Sigmoid colon (tissue), 6 donors: ENCODE measurements at regions not wholly inside any gene's neighbourhood (a gene's known extent, or its start where the extent isn't known, plus 50 kb on each side); places are given as distances from the start of the nearest gene placed in this dataset.

Source experiments
- DNase-seq: peaks from one replicate; pipeline ENCODE4 v3.0.0-alpha.2; 2019
- H3K27ac ChIP-seq, 4 donors: fragments of 200-600 bp; sonication (generic); one replicate each; pipeline ENCODE4 v1.5.1; 2016 to 2019; ENCODE audit warnings: mild to moderate bottlenecking in 1 of 4
- H3K27me3 ChIP-seq, 3 donors: fragments of 200-600 bp; sonication (generic); one replicate each; pipeline ENCODE4 v1.5.1; 2019; ENCODE audit warnings: mild to moderate bottlenecking in 1 of 3
- H3K36me3 ChIP-seq, 4 donors: fragments of 200-600 bp; sonication (generic); one replicate each; pipeline ENCODE4 v1.5.1; 2016 to 2019
- H3K4me1 ChIP-seq, 4 donors: fragments of 200-600 bp; sonication (generic); one replicate each; pipeline ENCODE4 v1.5.1; 2017 to 2019
- H3K4me3 ChIP-seq, 4 donors: fragments of 200-600 bp; sonication (generic); one replicate each; pipeline ENCODE4 v1.5.1; 2017 to 2019; ENCODE audit warnings: mild to moderate bottlenecking in 2 of 4, moderate library complexity in 1 of 4
- H3K9me3 ChIP-seq, 4 donors: fragments of 200-600 bp in 3 of 4; sonication (generic) in 3 of 4; one replicate each; pipeline versions ENCODE4 v1.5.1 to v1.6.1; 2013 to 2019
- CTCF ChIP-seq, 4 experiments: fragments of 450-650 bp in 3 of 4; fragments of 200-600 bp in 1 of 4; IDR thresholded peaks; one replicate each; pipeline ENCODE4 v1.5.1; 2016 to 2019; ENCODE audit warnings: antibody characterized with exemption in 4 of 4, mild to moderate bottlenecking in 3 of 4, moderate library complexity in 2 of 4
- EP300 ChIP-seq, 4 donors: sonication (generic); formaldehyde crosslinking; IDR thresholded peaks; one replicate each; pipeline ENCODE4 v1.6.1; 2017; ENCODE audit warnings: antibody characterized with exemption in 4 of 4
- POLR2A ChIP-seq, 2 donors: fragments of 450-650 bp; IDR thresholded peaks; one replicate each; pipeline ENCODE4 v1.6.1; 2016; ENCODE audit warnings: antibody characterized with exemption in 2 of 2, mild to moderate bottlenecking in 2 of 2, moderate library complexity in 2 of 2
- POLR2AphosphoS5 ChIP-seq, 4 donors: sonication (generic); formaldehyde crosslinking; IDR thresholded peaks; one replicate each; pipeline ENCODE4 v1.6.1; 2017; ENCODE audit warnings: antibody characterized with exemption in 4 of 4
- WGBS, 2 donors: extraction: QIAGEN DNeasy Blood & Tissue Kit; methylation state at CpG; one replicate each; pipeline ENCODE4 v1.1.7; 2013; 5-methylcytosine and 5-hydroxymethylcytosine counted together
- intact Hi-C: fragments of 100-400 bp; cut with DNase I; formaldehyde crosslinking; loops from one replicate; pipeline ENCODE4 v1.15.1; 2023
- donor health status: healthy with polysubstance abuse.
- donor health status: healthy.

GRCh38 chr3:1591327-1592028 lies 498.7 kb downstream of the CNTN6 start:
- TF ChIP-seq EP300 (IDR thresholded peaks at IDR 0.05): no peak
- TF ChIP-seq POLR2A (IDR thresholded peaks at IDR 0.05): no peak
- TF ChIP-seq POLR2AphosphoS5 (IDR thresholded peaks at IDR 0.05): no peak
- TF ChIP-seq CTCF (IDR thresholded peaks at IDR 0.05): no peak
- intact Hi-C loops: no loop called here
- no peak overlapping the region for H3K4me3 ChIP-seq
- no peak overlapping the region for H3K27ac ChIP-seq
- H3K36me3 ChIP-seq: no peaks in the 10 kb centered on the region
- H3K9me3 ChIP-seq: peaks cover 0 to 10% (median 0%) of the 10 kb centered on the region in 4 donors
- H3K27me3 ChIP-seq: no peaks in the 10 kb centered on the region
- H3K4me1 ChIP-seq: no peaks in the 10 kb centered on the region
- no peak for DNase-seq
- 45 to 58% methylated on average over 4 of the region's 4 CpGs for WGBS, 2 donors

- H3K27me3 ChIP-seq: no peaks in the 10 kb centered on the region
- TF ChIP-seq POLR2A (IDR thresholded peaks at IDR 0.05) (no peak), POLR2AphosphoS5 (IDR thresholded peaks at IDR 0.05) (no peak), CTCF (IDR thresholded peaks at IDR 0.05) (no peak), EP300 (IDR thresholded peaks at IDR 0.05) (no peak)
- no peak for DNase-seq
- no peak overlapping the region for H3K4me3 ChIP-seq
- H3K27ac ChIP-seq: no peak overlapping the region
- intact Hi-C loops: no loop called here
- peaks cover 0 to 7% (median 0%) of the 10 kb centered on the region in 4 donors for H3K9me3 ChIP-seq
- H3K36me3 ChIP-seq: no peaks in the 10 kb centered on the region
- no peaks in the 10 kb centered on the region for H3K4me1 ChIP-seq
These were observed 502.1 kb downstream of the CNTN6 start for GRCh38 chr3:1594940-1595339.

GRCh38 chr3:1600206-1600605 lies 498.5 kb upstream of the CNTN4 start:
- 91 to 94% methylated on average over 8 of the region's 8 CpGs for WGBS, 2 donors
- Histone ChIP-seq H3K36me3 (no peaks in the 10 kb centered on the region), H3K4me3 (no peak overlapping the region), H3K27me3 (no peaks in the 10 kb centered on the region), H3K9me3 (peaks cover 0 to 3% (median 0%) of the 10 kb centered on the region in 4 donors), H3K27ac (no peak overlapping the region), H3K4me1 (peaks cover 0 to 2% (median 0%) of the 10 kb centered on the region in 4 donors)
- intact Hi-C loops: no loop called here
- no peak for TF ChIP-seq POLR2AphosphoS5 (IDR thresholded peaks at IDR 0.05)
- no peak for TF ChIP-seq CTCF (IDR thresholded peaks at IDR 0.05)
- TF ChIP-seq POLR2A (IDR thresholded peaks at IDR 0.05): no peak
- TF ChIP-seq EP300 (IDR thresholded peaks at IDR 0.05): no peak
- DNase-seq: no peak

- Histone ChIP-seq H3K27ac (no peak overlapping the region), H3K27me3 (no peaks in the 10 kb centered on the region), H3K4me1 (peaks cover 0 to 2% (median 0%) of the 10 kb centered on the region in 4 donors), H3K4me3 (no peak overlapping the region), H3K36me3 (no peaks in the 10 kb centered on the region), H3K9me3 (no peaks in the 10 kb centered on the region)
- DNase-seq: no peak
- 91 to 93% methylated on average over 22 of the region's 22 CpGs for WGBS, 2 donors
- no peak for TF ChIP-seq EP300 (IDR thresholded peaks at IDR 0.05)
- TF ChIP-seq POLR2AphosphoS5 (IDR thresholded peaks at IDR 0.05): no peak
- TF ChIP-seq POLR2A (IDR thresholded peaks at IDR 0.05): no peak
- no peak for TF ChIP-seq CTCF (IDR thresholded peaks at IDR 0.05)
- intact Hi-C loops: no loop called here
These were observed 497.8 kb upstream of the CNTN4 start for GRCh38 chr3:1600700-1601418.
